HepG2 (cell line): ENCODE measurements at regions not wholly inside any gene's neighbourhood (a gene's known extent, or its start where the extent isn't known, plus 50 kb on each side); places are given as distances from the start of the nearest gene placed in this dataset.

Source experiments
- ZNF34 ChIP-seq: sonication (generic); formaldehyde crosslinking; IDR thresholded peaks from 2 replicates; pipeline ENCODE4 v1.4.0; 2020; ENCODE audit warnings: mild to moderate bottlenecking, missing genetic modification reagents, borderline replicate concordance
- ZNF547 ChIP-seq: sonication (generic); formaldehyde crosslinking; IDR thresholded peaks from 2 replicates; pipeline ENCODE4 v1.5.1; 2020; ENCODE audit warnings: mild to moderate bottlenecking, missing genetic modification reagents
- ZNF720 ChIP-seq: sonication (generic); formaldehyde crosslinking; IDR thresholded peaks from 2 replicates; pipeline ENCODE4 v1.4.0; 2020; ENCODE audit warnings: missing genetic modification reagents

- TF ChIP-seq ZNF547 (CRISPR knock-in tag): no peak
- no peak for TF ChIP-seq ZNF720 (CRISPR knock-in tag)
- no peak for TF ChIP-seq ZNF34 (CRISPR knock-in tag)
Observed at GRCh38 chr12:89947437-89948270, 239.0 kb upstream of the ATP2B1 start.
